ENCODE measurements at regions not wholly inside any gene's neighbourhood (a gene's known extent, or its start where the extent isn't known, plus 50 kb on each side); places are given as distances from the start of the nearest gene placed in this dataset.

DNA sequence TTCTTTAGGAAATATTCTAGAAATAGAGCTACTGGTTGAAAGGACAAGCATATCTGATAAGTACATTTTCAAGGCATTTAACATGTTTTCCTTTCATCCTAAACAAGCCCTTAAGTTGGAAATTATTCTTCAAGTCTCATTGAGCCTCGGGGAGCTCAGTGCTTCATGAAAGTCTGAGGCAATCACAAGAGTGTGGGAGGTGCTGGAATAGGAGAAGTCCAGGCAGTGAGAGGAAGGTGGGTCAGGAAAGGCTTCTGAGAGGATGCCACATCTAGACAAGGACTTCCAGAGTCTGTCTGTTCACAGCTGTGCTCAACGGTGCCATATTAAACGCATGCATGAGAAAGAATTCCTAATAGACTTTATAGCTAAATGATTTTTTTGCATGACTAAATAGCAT, 69.8 kb downstream of the CD83 start:
- TF ChIP-seq GATA3 (IDR thresholded peaks at IDR 0.05; ENCODE audit: low read depth, low read length) (no peak), GATA2 (IDR thresholded peaks at IDR 0.05; ENCODE audit: low read depth, low read length) (no peak)

DNA sequence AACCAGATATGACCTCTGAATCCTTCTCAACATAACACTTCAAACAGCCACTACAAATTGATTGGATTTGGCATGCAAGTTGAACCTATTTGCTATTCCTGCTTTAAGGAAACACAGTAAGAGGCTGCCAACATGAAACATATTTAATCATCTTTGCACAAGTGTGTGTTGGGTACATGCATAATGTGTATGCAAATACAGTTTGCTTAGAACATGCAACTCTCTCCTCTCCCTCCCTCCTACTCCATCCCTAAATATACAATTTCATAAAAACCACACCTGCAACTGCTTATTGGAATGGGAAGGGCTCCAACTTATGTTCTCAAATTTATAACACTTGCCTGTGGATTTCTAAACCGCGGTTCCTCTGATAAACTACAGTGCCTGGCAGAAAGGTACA, 71.5 kb downstream of the CD83 start:
- TF ChIP-seq GATA2 (IDR thresholded peaks at IDR 0.05; ENCODE audit: low read depth, low read length) (no peak), GATA3 (IDR thresholded peaks at IDR 0.05; ENCODE audit: low read depth, low read length) (no peak)

GRCh38 chr6:14190191-14190928, 72.8 kb downstream of the CD83 start:
- TF ChIP-seq GATA3 (IDR thresholded peaks at IDR 0.05; ENCODE audit: low read depth, low read length) (no peak), GATA2 (IDR thresholded peaks at IDR 0.05; ENCODE audit: low read depth, low read length) (no peak)

- TF ChIP-seq GATA3 (IDR thresholded peaks at IDR 0.05; ENCODE audit: low read depth, low read length) (no peak), GATA2 (IDR thresholded peaks at IDR 0.05; ENCODE audit: low read depth, low read length) (no peak)
Measured at GRCh38 chr6:14190929-14191224, 73.3 kb downstream of the CD83 start.

- no peak for TF ChIP-seq GATA3 (IDR thresholded peaks at IDR 0.05; ENCODE audit: low read depth, low read length)
- TF ChIP-seq GATA2 (IDR thresholded peaks at IDR 0.05; ENCODE audit: low read depth, low read length), result no peak
Measured at GRCh38 chr6:14191761-14192160, 74.2 kb downstream of the CD83 start.

DNA sequence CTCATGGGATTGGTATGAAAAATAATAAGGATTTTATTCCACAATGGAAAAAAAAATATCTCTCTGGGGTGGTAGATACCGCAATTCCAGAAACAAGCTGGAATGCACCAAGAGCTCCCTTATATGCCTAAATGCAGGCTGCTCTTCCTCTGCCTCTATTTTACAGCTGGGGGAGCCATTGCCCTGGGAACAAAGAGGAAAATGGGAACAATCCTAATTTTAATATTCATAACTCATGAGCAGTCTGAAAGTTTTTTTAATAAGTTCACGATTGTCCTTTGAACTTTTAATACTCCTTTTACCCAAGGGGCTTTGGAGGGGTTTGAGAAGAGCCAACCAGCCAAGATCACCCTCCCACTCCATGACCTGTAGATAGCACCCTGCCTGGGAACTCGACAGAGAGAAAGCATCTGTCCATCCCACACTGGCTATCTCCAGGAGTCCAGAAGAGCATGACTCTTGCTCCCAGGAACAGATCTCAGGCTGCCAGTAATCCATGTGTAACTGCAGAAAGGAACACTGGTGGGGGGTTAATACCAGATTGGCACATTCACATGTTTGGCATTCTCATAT, 74.7 kb downstream of the CD83 start:
- TF ChIP-seq GATA2 (IDR thresholded peaks at IDR 0.05; ENCODE audit: low read depth, low read length) (no peak), GATA3 (IDR thresholded peaks at IDR 0.05; ENCODE audit: low read depth, low read length) (no peak)

DNA sequence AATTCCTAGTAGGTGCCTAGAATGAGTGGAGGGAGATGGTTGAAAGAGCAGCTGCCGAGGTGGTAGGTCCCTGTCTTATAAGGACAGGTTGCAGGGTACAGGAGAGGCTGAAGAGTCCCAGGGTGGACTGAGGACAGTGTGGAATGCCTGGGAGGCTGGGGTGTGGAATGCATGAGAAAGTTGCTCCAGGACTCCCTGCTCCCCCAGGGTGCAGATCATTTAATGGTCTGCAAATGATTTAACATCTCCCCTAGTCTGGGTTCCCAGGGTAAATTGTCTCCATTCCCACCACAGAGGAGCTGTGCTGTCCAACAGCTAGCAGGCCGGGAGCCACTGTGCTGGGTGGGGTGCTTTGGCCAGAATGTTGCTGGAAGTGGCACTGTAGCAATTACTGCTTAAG, 76.0 kb downstream of the CD83 start:
- TF ChIP-seq GATA3 (IDR thresholded peaks at IDR 0.05; ENCODE audit: low read depth, low read length) (no peak), GATA2 (IDR thresholded peaks at IDR 0.05; ENCODE audit: low read depth, low read length) (no peak)

DNA sequence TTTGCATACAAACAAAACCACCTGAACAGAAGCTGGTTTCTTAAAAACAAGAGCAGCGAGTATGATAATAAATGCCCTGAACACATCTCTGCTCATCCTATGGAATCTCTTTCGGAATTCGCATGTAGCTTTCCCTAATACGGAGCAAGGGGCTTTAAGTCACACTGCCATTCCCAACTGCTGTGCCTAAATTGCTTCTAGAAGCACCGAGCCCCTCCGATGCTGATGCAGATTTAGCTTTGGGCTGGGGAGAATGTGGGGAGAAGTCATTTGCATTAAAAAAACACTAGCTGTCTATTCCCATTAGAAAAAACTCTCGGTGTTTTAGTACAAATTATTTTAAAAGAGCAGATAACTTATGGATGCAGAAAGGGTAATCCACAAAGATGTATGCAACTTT, 76.9 kb downstream of the CD83 start:
- TF ChIP-seq GATA2 (IDR thresholded peaks at IDR 0.05; ENCODE audit: low read depth, low read length) (no peak), GATA3 (IDR thresholded peaks at IDR 0.05; ENCODE audit: low read depth, low read length) (no peak)

DNA sequence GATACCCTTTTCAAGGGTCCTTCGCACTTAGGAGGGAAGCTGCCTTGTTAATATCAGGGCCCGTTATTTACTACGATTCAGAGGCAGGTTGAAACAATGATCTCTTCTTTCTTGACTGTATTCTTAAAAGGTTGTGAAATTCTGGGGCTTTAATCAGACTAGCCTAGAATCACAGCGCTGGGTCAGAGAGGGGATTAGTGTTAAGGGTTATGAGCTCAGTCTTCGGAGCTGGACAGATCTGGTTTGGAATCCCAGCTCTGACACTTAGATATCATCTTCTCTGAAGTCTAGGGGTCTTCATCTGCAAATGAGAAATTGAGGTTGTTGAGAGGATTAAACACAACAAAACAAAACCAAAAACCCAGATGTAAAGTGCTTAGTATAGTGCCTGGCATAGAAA, 77.4 kb downstream of the CD83 start:
- no peak for TF ChIP-seq GATA2 (IDR thresholded peaks at IDR 0.05; ENCODE audit: low read depth, low read length)
- no peak for TF ChIP-seq GATA3 (IDR thresholded peaks at IDR 0.05; ENCODE audit: low read depth, low read length)

DNA sequence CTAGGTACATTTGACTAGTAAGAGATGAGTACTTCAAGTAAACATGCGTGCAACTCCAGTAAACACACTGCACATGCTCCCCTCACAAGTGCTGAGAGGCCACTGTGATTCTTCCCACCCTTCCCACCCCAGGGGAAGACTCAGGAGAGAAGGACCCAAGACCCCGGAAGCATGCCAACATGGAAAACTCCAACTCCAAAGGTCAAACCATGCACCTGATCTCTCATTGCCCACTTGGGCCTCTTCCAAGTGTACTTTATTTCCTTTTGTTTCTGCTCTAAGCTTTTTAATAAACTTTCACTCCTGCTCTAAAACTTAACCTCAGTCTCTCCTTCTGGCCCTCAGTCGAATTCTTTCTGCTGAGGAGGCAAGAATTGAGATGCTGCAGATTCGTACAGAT, 78.5 kb downstream of the CD83 start:
- TF ChIP-seq GATA2 (IDR thresholded peaks at IDR 0.05; ENCODE audit: low read depth, low read length) (no peak), GATA3 (IDR thresholded peaks at IDR 0.05; ENCODE audit: low read depth, low read length) (no peak)

DNA sequence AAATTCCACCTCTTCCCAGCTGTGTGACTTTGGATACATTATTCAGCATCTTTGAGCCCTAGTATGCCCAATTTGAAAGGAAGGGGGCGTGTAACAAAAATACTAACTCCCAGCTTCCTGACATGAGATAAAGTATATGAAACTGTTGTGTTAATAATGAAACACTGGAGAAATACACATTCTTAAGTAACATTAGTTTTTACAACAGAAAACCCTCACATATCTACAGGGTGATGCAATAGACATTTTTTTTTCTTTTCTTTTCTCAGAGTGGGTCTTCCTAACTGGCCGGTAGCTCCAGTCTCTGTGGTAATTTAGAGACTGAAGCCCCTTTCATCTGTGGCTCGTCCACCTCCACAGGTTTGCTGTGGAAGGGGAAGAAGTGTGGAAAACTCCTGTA, 79.5 kb downstream of the CD83 start:
- TF ChIP-seq GATA3 (IDR thresholded peaks at IDR 0.05; ENCODE audit: low read depth, low read length) (no peak), GATA2 (IDR thresholded peaks at IDR 0.05; ENCODE audit: low read depth, low read length) (no peak)

DNA sequence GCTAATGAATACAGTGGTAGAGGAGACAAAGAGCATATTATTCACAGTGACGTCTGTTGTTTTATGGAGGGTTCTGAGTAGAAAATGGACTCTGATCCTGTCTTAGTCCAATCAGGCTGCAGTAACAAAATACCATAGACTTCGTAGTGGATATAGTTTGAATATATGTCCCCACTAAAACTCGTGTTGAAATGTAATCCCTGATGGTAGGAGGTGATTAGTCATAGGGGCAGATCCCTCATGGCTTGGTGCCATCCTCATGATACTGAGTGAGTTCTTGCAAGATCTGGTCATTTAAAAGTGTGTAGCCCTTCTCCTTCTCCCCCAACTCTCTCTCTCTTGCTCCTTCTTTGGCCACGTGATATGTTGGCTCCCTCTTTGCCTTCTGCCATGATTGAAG, 82.5 kb downstream of the CD83 start:
- TF ChIP-seq GATA3 (IDR thresholded peaks at IDR 0.05; ENCODE audit: low read depth, low read length), result no peak
- no peak for TF ChIP-seq GATA2 (IDR thresholded peaks at IDR 0.05; ENCODE audit: low read depth, low read length)

DNA sequence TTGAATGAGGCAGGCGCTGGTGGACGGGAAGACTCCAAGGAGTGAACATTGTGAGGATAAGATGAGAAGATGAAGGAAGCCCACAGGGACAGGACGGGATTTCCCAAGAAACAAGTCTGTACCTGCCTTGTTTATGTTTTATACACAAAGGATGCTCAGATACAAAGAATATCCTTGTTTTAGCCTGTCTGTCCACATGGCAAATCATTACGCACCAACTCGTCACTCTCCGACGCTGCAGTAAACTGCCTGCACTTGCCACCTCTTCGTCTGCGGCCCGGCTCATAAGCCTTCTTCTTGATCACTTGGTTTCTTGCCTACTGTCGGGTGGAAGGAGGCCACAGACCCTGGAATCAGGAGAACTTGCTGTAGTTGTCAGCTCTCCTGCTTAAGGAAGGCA, 85.4 kb downstream of the CD83 start:
- no peak for TF ChIP-seq GATA3 (IDR thresholded peaks at IDR 0.05; ENCODE audit: low read depth, low read length)
- no peak for TF ChIP-seq GATA2 (IDR thresholded peaks at IDR 0.05; ENCODE audit: low read depth, low read length)

- no peak for TF ChIP-seq GATA3 (IDR thresholded peaks at IDR 0.05; ENCODE audit: low read depth, low read length)
Measured at GRCh38 chr6:14206391-14206790, 88.8 kb downstream of the CD83 start.

GRCh38 chr6:14207448-14207847, 89.9 kb downstream of the CD83 start:
- TF ChIP-seq GATA3 (IDR thresholded peaks at IDR 0.05; ENCODE audit: low read depth, low read length), result no peak
- TF ChIP-seq GATA2 (IDR thresholded peaks at IDR 0.05; ENCODE audit: low read depth, low read length), result no peak

- TF ChIP-seq GATA3 (IDR thresholded peaks at IDR 0.05; ENCODE audit: low read depth, low read length), result no peak
- no peak for TF ChIP-seq GATA2 (IDR thresholded peaks at IDR 0.05; ENCODE audit: low read depth, low read length)
Measured at GRCh38 chr6:14209000-14209399, 91.4 kb downstream of the CD83 start.
